SK-N-SH (cell line): ENCODE measurements at regions not wholly inside any gene's neighbourhood (a gene's known extent, or its start where the extent isn't known, plus 50 kb on each side); places are given as distances from the start of the nearest gene placed in this dataset.

Source experiments
- CHD2 ChIP-seq: fragments of 150-350 bp; IDR thresholded peaks from 2 replicates; pipeline ENCODE4 v1.6.1; 2018; ENCODE audit warnings: low read length; ENCODE audit not compliant: partially characterized antibody
- CTCF ChIP-seq: fragments of 200-600 bp; sonication (generic); IDR thresholded peaks from 2 replicates; pipeline ENCODE4 v1.6.1; 2017; ENCODE audit warnings: antibody characterized with exemption, mild to moderate bottlenecking, moderate library complexity
- FOXM1 ChIP-seq: IDR thresholded peaks from 2 replicates; pipeline ENCODE4 v1.4.0; 2012; ENCODE audit warnings: low read depth, mild to moderate bottlenecking
- GABPA ChIP-seq: IDR thresholded peaks from 2 replicates; pipeline ENCODE4 v1.4.0; 2012; ENCODE audit warnings: low read depth, mild to moderate bottlenecking
- JUND ChIP-seq: IDR thresholded peaks from 2 replicates; pipeline ENCODE4 v1.4.0; 2012
- RAD21 ChIP-seq: IDR thresholded peaks from 2 replicates; pipeline ENCODE4 v1.6.1; 2012; ENCODE audit warnings: mild to moderate bottlenecking, low read length
- RFX5 ChIP-seq: IDR thresholded peaks from 2 replicates; pipeline ENCODE4 v1.6.1; 2012; ENCODE audit warnings: mild to moderate bottlenecking, improper control_type of control experiment, low read length
- TAF1 ChIP-seq: IDR thresholded peaks from 2 replicates; pipeline ENCODE4 v1.6.1; 2012; ENCODE audit warnings: low read depth, mild to moderate bottlenecking, low read length, moderate library complexity, borderline replicate concordance
- TEAD4 ChIP-seq: IDR thresholded peaks from 2 replicates; pipeline ENCODE4 v1.4.0; 2012; ENCODE audit warnings: mild to moderate bottlenecking, borderline replicate concordance; ENCODE audit not compliant: insufficient read depth
- TF ChIP-seq, protein P1 (sequence below): IDR thresholded peaks from 2 replicates; pipeline ENCODE4; 2012
- TF ChIP-seq, protein P2 (sequence below): IDR thresholded peaks from 2 replicates; pipeline ENCODE4 v1.4.0; 2012; ENCODE audit warnings: low read depth, borderline replicate concordance
- TF ChIP-seq, protein P3 (sequence below): IDR thresholded peaks from 2 replicates; pipeline ENCODE4 v1.6.1; 2012; ENCODE audit warnings: mild to moderate bottlenecking, low read depth, low read length, moderate library complexity

DNA sequence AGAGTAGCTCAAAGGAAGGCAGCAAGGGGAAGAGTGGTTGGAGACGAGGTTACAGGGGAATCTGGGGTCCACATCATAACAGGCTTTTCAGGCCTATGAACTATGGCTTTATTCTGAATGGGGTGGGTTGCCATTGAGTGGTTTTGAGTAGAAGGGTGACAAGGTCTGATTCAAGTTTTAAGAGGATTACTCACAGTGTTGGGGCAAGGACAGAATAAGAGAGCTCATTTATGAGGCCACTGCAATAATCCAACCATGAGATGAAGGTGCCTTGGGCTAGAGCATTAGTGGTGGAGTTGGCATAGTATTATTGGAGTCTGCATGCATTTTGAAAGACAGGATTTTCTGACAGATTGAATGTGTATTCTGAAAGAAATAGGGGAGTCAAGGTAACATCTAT lies 315.9 kb downstream of the RNF144A start:
- TF ChIP-seq CTCF (no peak), JUND (no peak), TAF1 (no peak), TEAD4 (no peak), RAD21 (no peak), RFX5 (no peak), FOXM1 (no peak), CHD2 (no peak), GABPA (no peak)
- TF ChIP-seq, protein P1, sequence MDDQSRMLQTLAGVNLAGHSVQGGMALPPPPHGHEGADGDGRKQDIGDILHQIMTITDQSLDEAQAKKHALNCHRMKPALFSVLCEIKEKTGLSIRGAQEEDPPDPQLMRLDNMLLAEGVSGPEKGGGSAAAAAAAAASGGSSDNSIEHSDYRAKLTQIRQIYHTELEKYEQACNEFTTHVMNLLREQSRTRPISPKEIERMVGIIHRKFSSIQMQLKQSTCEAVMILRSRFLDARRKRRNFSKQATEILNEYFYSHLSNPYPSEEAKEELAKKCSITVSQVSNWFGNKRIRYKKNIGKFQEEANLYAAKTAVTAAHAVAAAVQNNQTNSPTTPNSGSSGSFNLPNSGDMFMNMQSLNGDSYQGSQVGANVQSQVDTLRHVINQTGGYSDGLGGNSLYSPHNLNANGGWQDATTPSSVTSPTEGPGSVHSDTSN: no peak
- TF ChIP-seq, protein P2, sequence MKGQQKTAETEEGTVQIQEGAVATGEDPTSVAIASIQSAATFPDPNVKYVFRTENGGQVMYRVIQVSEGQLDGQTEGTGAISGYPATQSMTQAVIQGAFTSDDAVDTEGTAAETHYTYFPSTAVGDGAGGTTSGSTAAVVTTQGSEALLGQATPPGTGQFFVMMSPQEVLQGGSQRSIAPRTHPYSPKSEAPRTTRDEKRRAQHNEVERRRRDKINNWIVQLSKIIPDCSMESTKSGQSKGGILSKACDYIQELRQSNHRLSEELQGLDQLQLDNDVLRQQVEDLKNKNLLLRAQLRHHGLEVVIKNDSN: no peak
- TF ChIP-seq, protein P3, sequence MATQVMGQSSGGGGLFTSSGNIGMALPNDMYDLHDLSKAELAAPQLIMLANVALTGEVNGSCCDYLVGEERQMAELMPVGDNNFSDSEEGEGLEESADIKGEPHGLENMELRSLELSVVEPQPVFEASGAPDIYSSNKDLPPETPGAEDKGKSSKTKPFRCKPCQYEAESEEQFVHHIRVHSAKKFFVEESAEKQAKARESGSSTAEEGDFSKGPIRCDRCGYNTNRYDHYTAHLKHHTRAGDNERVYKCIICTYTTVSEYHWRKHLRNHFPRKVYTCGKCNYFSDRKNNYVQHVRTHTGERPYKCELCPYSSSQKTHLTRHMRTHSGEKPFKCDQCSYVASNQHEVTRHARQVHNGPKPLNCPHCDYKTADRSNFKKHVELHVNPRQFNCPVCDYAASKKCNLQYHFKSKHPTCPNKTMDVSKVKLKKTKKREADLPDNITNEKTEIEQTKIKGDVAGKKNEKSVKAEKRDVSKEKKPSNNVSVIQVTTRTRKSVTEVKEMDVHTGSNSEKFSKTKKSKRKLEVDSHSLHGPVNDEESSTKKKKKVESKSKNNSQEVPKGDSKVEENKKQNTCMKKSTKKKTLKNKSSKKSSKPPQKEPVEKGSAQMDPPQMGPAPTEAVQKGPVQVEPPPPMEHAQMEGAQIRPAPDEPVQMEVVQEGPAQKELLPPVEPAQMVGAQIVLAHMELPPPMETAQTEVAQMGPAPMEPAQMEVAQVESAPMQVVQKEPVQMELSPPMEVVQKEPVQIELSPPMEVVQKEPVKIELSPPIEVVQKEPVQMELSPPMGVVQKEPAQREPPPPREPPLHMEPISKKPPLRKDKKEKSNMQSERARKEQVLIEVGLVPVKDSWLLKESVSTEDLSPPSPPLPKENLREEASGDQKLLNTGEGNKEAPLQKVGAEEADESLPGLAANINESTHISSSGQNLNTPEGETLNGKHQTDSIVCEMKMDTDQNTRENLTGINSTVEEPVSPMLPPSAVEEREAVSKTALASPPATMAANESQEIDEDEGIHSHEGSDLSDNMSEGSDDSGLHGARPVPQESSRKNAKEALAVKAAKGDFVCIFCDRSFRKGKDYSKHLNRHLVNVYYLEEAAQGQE: no peak
